ENCODE measurements at regions not wholly inside any gene's neighbourhood (a gene's known extent, or its start where the extent isn't known, plus 50 kb on each side); places are given as distances from the start of the nearest gene placed in this dataset.

DNA sequence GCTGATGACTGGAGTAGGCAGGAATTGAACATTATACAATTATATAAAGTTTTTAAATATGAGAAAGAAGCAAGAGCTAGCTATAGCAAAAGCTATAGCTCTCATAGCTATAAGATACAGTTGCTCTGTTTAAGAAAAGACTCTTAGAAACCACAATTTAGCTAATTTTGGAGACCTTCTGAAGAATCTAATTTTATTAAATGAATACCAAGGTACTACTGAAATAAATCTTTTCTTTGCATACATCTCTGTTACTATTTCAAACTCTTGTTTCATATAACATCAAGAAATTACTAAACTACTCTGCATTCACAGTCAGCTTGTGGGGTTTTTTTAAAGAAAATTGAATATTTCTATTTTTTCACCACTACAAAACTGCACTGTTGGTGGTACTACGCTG lies 568.7 kb upstream of the MARCKS start:
- DNase-seq (ENCODE audit: low read depth in 1 of 2, low spot score in 1 of 2) (no peak), ATAC-seq (no peak), FAIRE-seq (no peak)
- Histone ChIP-seq H3K4me2 (no peak overlapping the region), H3K4me1 (no peaks in the 10 kb centered on the region), H3K9me3 (0 out of 3 replicates have a peak, but pooled peaks cover 3% of the 10 kb centered on the region), H3K27ac (no peak overlapping the region), H3K4me3 (no peak overlapping the region)
- POLR2A ChIA-PET, result no interaction called here
- WGBS (ENCODE audit: missing lambda C conversion rate), result 75% methylated on average over 1 of the region's 1 CpG
- no peak for TF ChIP-seq ZFP36 (IDR thresholded peaks at IDR 0.05; ENCODE audit: borderline replicate concordance, partially characterized antibody)
- no peak for TF ChIP-seq HMGXB4 (CRISPR knock-in tag; IDR thresholded peaks at IDR 0.05; ENCODE audit: borderline replicate concordance)
- CTCF ChIA-PET, result interaction anchor here (1.4 kb wide), 1 partner anchor 18 kb away, joined by 3 read pairs; no protein-coding TSS in a partner anchor

DNA sequence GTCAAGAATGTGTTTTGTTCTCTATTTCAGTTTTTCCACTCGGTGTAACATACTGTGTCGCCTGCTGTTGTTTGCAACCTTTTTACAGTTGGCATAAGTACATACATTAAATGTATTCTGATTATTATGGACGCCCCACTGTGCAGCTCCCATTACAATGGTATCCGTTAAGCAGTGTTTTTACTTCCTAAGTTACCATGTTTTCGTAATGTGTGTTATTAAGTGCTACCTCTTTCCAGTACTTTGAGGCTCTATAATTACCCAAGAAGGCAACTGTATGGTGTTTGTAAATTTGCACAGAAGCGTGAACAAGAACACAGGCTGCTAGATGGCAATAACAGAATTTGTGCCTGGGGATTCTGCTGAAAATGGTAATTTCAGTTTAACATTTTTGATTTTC lies 568.0 kb upstream of the MARCKS start:
- DNase-seq (ENCODE audit: low read depth in 1 of 2, low spot score in 1 of 2) (no peak), ATAC-seq (no peak), FAIRE-seq (no peak)
- TF ChIP-seq, protein P1, sequence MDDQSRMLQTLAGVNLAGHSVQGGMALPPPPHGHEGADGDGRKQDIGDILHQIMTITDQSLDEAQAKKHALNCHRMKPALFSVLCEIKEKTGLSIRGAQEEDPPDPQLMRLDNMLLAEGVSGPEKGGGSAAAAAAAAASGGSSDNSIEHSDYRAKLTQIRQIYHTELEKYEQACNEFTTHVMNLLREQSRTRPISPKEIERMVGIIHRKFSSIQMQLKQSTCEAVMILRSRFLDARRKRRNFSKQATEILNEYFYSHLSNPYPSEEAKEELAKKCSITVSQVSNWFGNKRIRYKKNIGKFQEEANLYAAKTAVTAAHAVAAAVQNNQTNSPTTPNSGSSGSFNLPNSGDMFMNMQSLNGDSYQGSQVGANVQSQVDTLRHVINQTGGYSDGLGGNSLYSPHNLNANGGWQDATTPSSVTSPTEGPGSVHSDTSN (IDR thresholded peaks at IDR 0.05), result no peak
- TF ChIP-seq NPAS2 (CRISPR knock-in tag; IDR thresholded peaks at IDR 0.05; ENCODE audit: borderline replicate concordance) (no peak), ZSCAN20 (CRISPR knock-in tag; IDR thresholded peaks at IDR 0.05) (no peak), TP53 (CRISPR knock-in tag; IDR thresholded peaks at IDR 0.05) (no peak), MAZ (IDR thresholded peaks at IDR 0.05; ENCODE audit: borderline replicate concordance, low read depth, low read length) (no peak), CBX8 (IDR thresholded peaks at IDR 0.05) (no peak), ATOH8 (CRISPR knock-in tag; IDR thresholded peaks at IDR 0.05; ENCODE audit: low read depth) (no peak), MAFK (IDR thresholded peaks at IDR 0.05; ENCODE audit: partially characterized antibody) (no peak), HOXA7 (CRISPR knock-in tag; IDR thresholded peaks at IDR 0.05) (no peak), NR3C1 (IDR thresholded peaks at IDR 0.05) (no peak), EHF (CRISPR knock-in tag; IDR thresholded peaks at IDR 0.05) (no peak), CBX2 (IDR thresholded peaks at IDR 0.05; ENCODE audit: borderline replicate concordance, low read depth) (no peak), SREBF2 (IDR thresholded peaks at IDR 0.05) (no peak), HOXB13 (CRISPR knock-in tag; IDR thresholded peaks at IDR 0.05; ENCODE audit: low read depth) (no peak), KDM1A (IDR thresholded peaks at IDR 0.05; ENCODE audit: low read depth) (no peak), RFX5 (IDR thresholded peaks at IDR 0.05) (no peak), HMGXB4 (CRISPR knock-in tag; IDR thresholded peaks at IDR 0.05; ENCODE audit: borderline replicate concordance) (no peak), RAD21 (conservative IDR thresholded peaks at IDR 0.05 in 1 of 2, IDR thresholded peaks at IDR 0.05 in 1 of 2) (no peak)
- WGBS (ENCODE audit: missing lambda C conversion rate), result 87% methylated on average over 6 of the region's 6 CpGs
- 0 out of 3 replicates have a peak, but pooled peaks cover 3% of the 10 kb centered on the region for H3K9me3 ChIP-seq
- H3K27ac ChIP-seq, result no peak overlapping the region
- CTCF ChIA-PET, result interaction anchor here (1.4 kb wide), 1 partner anchor 17 kb away, joined by 3 read pairs; no protein-coding TSS in a partner anchor
- POLR2A ChIA-PET, result no interaction called here
- H3K4me1 ChIP-seq, result no peaks in the 10 kb centered on the region
- no peak overlapping the region for H3K4me3 ChIP-seq
- no peak overlapping the region for H3K4me2 ChIP-seq

All from A549 (cell line).